HEK293T (cell line): ENCODE measurements at regions not wholly inside any gene's neighbourhood (a gene's known extent, or its start where the extent isn't known, plus 50 kb on each side); places are given as distances from the start of the nearest gene placed in this dataset.
"Not testable (repeated sequence)": the region's sequence is repeated elsewhere in the genome, so short reads cannot be mapped to it uniquely, and the experiment has no call there.

Source experiments
- CTCF ChIA-PET: fragments of 350-600 bp; formaldehyde crosslinking; extraction: SDS; loops from one replicate; lab custom pipeline; 2021; ENCODE audit warnings: antibody characterized with exemption, inconsistent platforms; lab: Yijun Ruan, JAX
- POLR2A ChIA-PET: fragments of 350-600 bp; formaldehyde crosslinking; extraction: SDS; loops from one replicate; lab custom pipeline; 2020; ENCODE audit warnings: antibody characterized with exemption, inconsistent platforms; lab: Yijun Ruan, JAX
- DNase-seq: peaks from one replicate; pipeline ENCODE4 v3.0.0; 2012; ENCODE audit warnings: mixed read lengths; ENCODE audit errors: extremely low spot score
- ARNT ChIP-seq: fragments of 450-650 bp; IDR thresholded peaks from 2 replicates; pipeline ENCODE4 v1.6.1; 2017; ENCODE audit warnings: mild to moderate bottlenecking
- BHLHE40 ChIP-seq: fragments of 450-650 bp; IDR thresholded peaks from 2 replicates; pipeline ENCODE4 v1.6.1; 2016; ENCODE audit warnings: mild to moderate bottlenecking, moderate library complexity, borderline replicate concordance
- CTBP1 ChIP-seq: fragments of 450-650 bp; IDR thresholded peaks from 2 replicates; pipeline ENCODE4 v1.6.1; 2016; ENCODE audit warnings: borderline replicate concordance
- ELF4 ChIP-seq: fragments of 450-650 bp; IDR thresholded peaks from 2 replicates; pipeline ENCODE4 v1.6.1; 2017; ENCODE audit warnings: antibody characterized with exemption
- FOXA1 ChIP-seq: fragments of 450-650 bp; IDR thresholded peaks from 2 replicates; pipeline ENCODE4 v1.6.1; 2016; ENCODE audit warnings: mild to moderate bottlenecking
- FOXK2 ChIP-seq: fragments of 450-650 bp; IDR thresholded peaks from 2 replicates; pipeline ENCODE4 v1.6.1; 2016; ENCODE audit warnings: mild to moderate bottlenecking
- FOXM1 ChIP-seq: fragments of 450-650 bp; IDR thresholded peaks from 2 replicates; pipeline ENCODE4 v1.6.1; 2017; ENCODE audit warnings: mild to moderate bottlenecking, borderline replicate concordance
- HDGF ChIP-seq: fragments of 450-650 bp; IDR thresholded peaks from 2 replicates; pipeline ENCODE4 v1.6.1; 2017; ENCODE audit warnings: antibody characterized with exemption, borderline replicate concordance
- L3MBTL2 ChIP-seq: fragments of 450-650 bp; conservative IDR thresholded peaks from 2 replicates; pipeline ENCODE4 v1.6.1; 2016; ENCODE audit warnings: mild to moderate bottlenecking
- LEF1 ChIP-seq: fragments of 450-650 bp; IDR thresholded peaks from 2 replicates; pipeline ENCODE4 v1.6.1; 2017; ENCODE audit warnings: mild to moderate bottlenecking, borderline replicate concordance
- NFRKB ChIP-seq: fragments of 450-650 bp; IDR thresholded peaks from 2 replicates; pipeline ENCODE4 v1.6.1; 2016; ENCODE audit warnings: mild to moderate bottlenecking, moderate library complexity
- PKNOX1 ChIP-seq: fragments of 450-650 bp; IDR thresholded peaks from 2 replicates; pipeline ENCODE4 v1.6.1; 2016
- SP1 ChIP-seq: fragments of 450-650 bp; IDR thresholded peaks from 2 replicates; pipeline ENCODE4 v1.6.1; 2017
- SUZ12 ChIP-seq: fragments of 450-650 bp; IDR thresholded peaks from 2 replicates; pipeline ENCODE4 v1.6.1; 2016; ENCODE audit warnings: mild to moderate bottlenecking
- TARDBP ChIP-seq: fragments of 450-650 bp; IDR thresholded peaks from 2 replicates; pipeline ENCODE4 v1.6.1; 2016
- ZNF384 ChIP-seq: fragments of 450-650 bp; IDR thresholded peaks from 2 replicates; pipeline ENCODE4 v1.6.1; 2016

DNA sequence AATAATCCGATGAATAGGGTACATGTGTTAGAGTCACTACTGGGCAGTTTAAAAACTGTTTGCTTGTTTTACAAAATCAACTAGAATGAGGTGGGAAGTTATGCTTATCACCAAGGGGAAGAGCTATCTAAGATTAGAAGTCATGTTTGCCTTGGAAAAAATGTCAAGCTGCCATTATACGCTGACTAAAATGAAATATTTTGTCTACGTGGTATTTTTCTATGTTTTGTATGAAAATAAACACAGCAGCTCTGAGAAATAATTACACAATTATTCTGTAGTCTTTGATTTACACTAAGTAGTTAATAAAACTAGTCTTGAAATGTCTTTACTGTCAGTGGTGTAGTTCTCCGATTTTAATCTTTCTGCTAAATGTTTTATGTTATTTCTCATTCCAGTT, 241.9 kb upstream of the TARS1 start:
- TF ChIP-seq CTBP1 (no peak), FOXA1 (no peak), HDGF (no peak), ELF4 (no peak), NFRKB (no peak), FOXK2 (no peak), SUZ12 (no peak), BHLHE40 (no peak), SP1 (no peak), PKNOX1 (no peak), LEF1 (no peak), L3MBTL2 (no peak), TARDBP (no peak)
- no peak for DNase-seq
- ChIA-PET POLR2A (no interaction called here), CTCF (no interaction called here)

GRCh38 chr5:33203931-33204330, 236.8 kb upstream of the TARS1 start:
- no peak for TF ChIP-seq TARDBP
- TF ChIP-seq ARNT = no peak
- no peak for TF ChIP-seq L3MBTL2
- TF ChIP-seq PKNOX1 = no peak
- TF ChIP-seq FOXM1 = no peak
- no peak for TF ChIP-seq HDGF
- TF ChIP-seq NFRKB = no peak
- no peak for TF ChIP-seq SP1
- TF ChIP-seq LEF1 = no peak
- ChIA-PET CTCF (interaction anchor here (0.6 kb wide), 1 partner anchor 824 kb away, joined by 6 read pairs; no protein-coding TSS in a partner anchor), POLR2A (no interaction called here)
- no peak for DNase-seq

DNA sequence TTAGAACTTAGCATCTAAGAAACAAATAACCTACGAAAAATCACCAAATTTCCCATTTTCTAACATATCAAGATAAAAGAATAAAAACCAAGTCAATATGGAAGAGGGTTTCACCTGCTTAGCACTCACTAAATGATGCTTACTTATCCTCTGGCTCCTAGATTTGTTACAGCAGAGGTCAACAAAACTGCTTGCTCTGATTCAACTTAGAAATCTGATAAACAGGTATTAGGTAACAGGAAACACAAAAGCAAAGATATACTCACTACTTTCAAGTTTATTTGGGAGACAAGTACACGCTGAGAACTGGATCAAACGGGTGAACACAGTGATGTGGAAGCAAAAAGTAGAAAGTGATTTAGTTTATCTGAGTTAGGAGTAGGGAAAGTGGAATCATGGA, 235.7 kb upstream of the TARS1 start:
- CTCF ChIA-PET = no interaction called here
- POLR2A ChIA-PET = no interaction called here
- no peak for DNase-seq
- no peak for TF ChIP-seq CTBP1
- TF ChIP-seq L3MBTL2 = no peak
- no peak for TF ChIP-seq ELF4
- no peak for TF ChIP-seq SUZ12
- TF ChIP-seq NFRKB = no peak
- TF ChIP-seq TARDBP = no peak
- TF ChIP-seq FOXM1 = no peak
- TF ChIP-seq LEF1 = no peak
- TF ChIP-seq FOXK2 = no peak
- no peak for TF ChIP-seq HDGF

DNA sequence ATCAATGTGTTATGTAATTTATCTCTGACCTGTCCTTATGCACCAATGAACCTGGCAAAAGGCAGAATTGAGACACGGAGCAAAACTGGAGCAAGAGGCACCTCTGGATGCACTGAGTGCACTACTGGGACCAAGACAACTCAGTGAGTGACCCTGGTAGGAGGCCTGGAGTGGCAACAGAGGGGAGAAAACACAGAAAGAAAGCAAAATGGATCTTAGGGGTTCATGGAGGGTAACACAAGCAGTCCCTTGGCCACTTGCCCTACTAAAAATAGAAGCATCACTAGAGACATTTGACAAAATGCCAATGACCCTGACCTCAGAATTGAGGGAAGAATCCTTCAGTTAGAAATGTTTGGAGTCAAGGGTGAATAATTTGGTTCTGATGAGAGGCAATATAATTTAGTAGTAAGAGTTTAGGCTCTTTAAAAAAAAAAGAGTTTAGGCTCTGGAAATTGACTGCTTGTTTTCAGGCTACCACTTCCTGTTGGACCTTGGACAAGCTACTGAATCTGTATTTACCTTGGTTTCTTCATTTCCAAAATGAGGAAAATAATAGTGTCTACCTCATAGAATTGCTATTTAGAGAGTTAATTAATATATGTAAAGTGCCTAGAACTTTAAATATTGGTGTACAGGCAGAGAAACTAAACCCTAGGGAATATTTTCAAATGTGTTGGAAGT, 234.9 kb upstream of the TARS1 start:
- DNase-seq = no peak
- CTCF ChIA-PET = no interaction called here
- POLR2A ChIA-PET = no interaction called here
- TF ChIP-seq PKNOX1 = no peak
- no peak for TF ChIP-seq FOXA1

- ChIA-PET CTCF (no interaction called here), POLR2A (no interaction called here)
- no peak for DNase-seq
- TF ChIP-seq SP1 (no peak), CTBP1 (no peak), BHLHE40 (no peak), ARNT (no peak), L3MBTL2 (no peak), SUZ12 (no peak), FOXK2 (no peak), ELF4 (no peak)
Observed at GRCh38 chr5:33206962-33207506, 233.7 kb upstream of the TARS1 start.

GRCh38 chr5:33209252-33209651, 231.5 kb upstream of the TARS1 start:
- no peak for DNase-seq
- no peak for TF ChIP-seq PKNOX1
- no peak for TF ChIP-seq FOXK2
- no peak for TF ChIP-seq FOXA1
- TF ChIP-seq SP1 = no peak
- TF ChIP-seq FOXM1 = no peak
- no peak for TF ChIP-seq SUZ12
- no peak for TF ChIP-seq ZNF384
- no peak for TF ChIP-seq TARDBP
- no peak for TF ChIP-seq CTBP1
- TF ChIP-seq NFRKB = no peak
- no peak for TF ChIP-seq BHLHE40
- no peak for TF ChIP-seq L3MBTL2
- no peak for TF ChIP-seq HDGF
- TF ChIP-seq ELF4 = no peak
- no peak for TF ChIP-seq LEF1
- no peak for TF ChIP-seq ARNT
- ChIA-PET POLR2A (no interaction called here), CTCF (no interaction called here)

- not testable (repeated sequence) for DNase-seq
- CTCF ChIA-PET = interaction anchor here (0.6 to 0.8 kb wide), 2 partner anchors 16 to 719 kb away, joined by 3 to 4 read pairs; no protein-coding TSS in a partner anchor
Observed at GRCh38 chr5:33210221-33210620, 230.5 kb upstream of the TARS1 start.

More at GRCh38 chr5:33210221-33210620, 230.5 kb upstream of the TARS1 start:
- POLR2A ChIA-PET = not testable (repeated sequence)
